GM12878 (cell line): ENCODE measurements at regions not wholly inside any gene's neighbourhood (a gene's known extent, or its start where the extent isn't known, plus 50 kb on each side); places are given as distances from the start of the nearest gene placed in this dataset.

Experiments
- ATAC-seq: fragments of 200-7000 bp; cut with Tn5 transposase; 3 replicates; pipeline ENCODE4 v1.9.1; 2020; ENCODE audit warnings: mild to moderate bottlenecking, moderate library complexity
- BruUV-seq: library from RNA; stranded (reverse); fragments of 400-500 nt; replicated peaks from 2 replicates; lab custom pipeline; 2021; lab: Mats Ljungman, UMichigan
- CTCF ChIA-PET: fragments of 300-600 bp; sonication (Branson Sonifier 250); formaldehyde crosslinking; extraction: SDS; loops from one replicate; lab custom pipeline; 2021; ENCODE audit warnings: inconsistent platforms; lab: Yijun Ruan, JAX
- POLR2A ChIA-PET: fragments of 350-600 bp; formaldehyde crosslinking; extraction: SDS; loops from one replicate; lab custom pipeline; 2021; ENCODE audit warnings: inconsistent platforms; lab: Charles Lee
- RAD21 ChIA-PET: fragments of 300-600 bp; sonication (Branson Sonifier 250); formaldehyde crosslinking; loops from one replicate; lab custom pipeline; 2023; ENCODE audit warnings: antibody characterized with exemption; ENCODE audit not compliant: unreplicated experiment; lab: Charles Lee
- SMC1A ChIA-PET: fragments of 300-600 bp; sonication (Branson Sonifier 250); formaldehyde crosslinking; loops from one replicate; lab custom pipeline; 2023; ENCODE audit not compliant: unreplicated experiment, uncharacterized antibody; lab: Charles Lee
- DNase-seq: peaks from one replicate; pipeline ENCODE4 v3.0.0-alpha.2; 2011; ENCODE audit warnings: low read depth, low spot score
- FAIRE-seq: peaks from 3 replicates; lab custom pipeline; 2011; peaks lifted over from hg19 to GRCh38; lab: Jason Lieb, UNC
- H2AFZ ChIP-seq: 2 replicates; pipeline ENCODE4 v1.6.0; 2011; ENCODE audit warnings: low read depth, low read length, control low read depth; ENCODE audit not compliant: control insufficient read depth
- H3K27ac ChIP-seq: 2 replicates; pipeline ENCODE4 v1.5.1; 2011; ENCODE audit warnings: control low read depth; ENCODE audit not compliant: control insufficient read depth, insufficient read depth
- H3K27me3 ChIP-seq, 2 experiments: replicated peaks in 1 of 2; 2 replicates each; pipeline versions ENCODE4 v1.6.0 to v1.6.1; 2011; ENCODE audit warnings: low read length in 1 of 2; ENCODE audit not compliant: control insufficient read depth in 2 of 2, insufficient read depth in 2 of 2
- H3K36me3 ChIP-seq, 2 experiments: 2 replicates each; pipeline ENCODE4 v1.5.1; 2011; ENCODE audit warnings: low read length in 1 of 2; ENCODE audit not compliant: control insufficient read depth in 2 of 2, insufficient read depth in 2 of 2
- H3K4me1 ChIP-seq: 2 replicates; pipeline ENCODE4 v1.6.1; 2011; ENCODE audit warnings: mild to moderate bottlenecking, low read length, moderate library complexity, mixed read lengths; ENCODE audit not compliant: control insufficient read depth, insufficient read depth
- H3K4me2 ChIP-seq: 2 replicates; pipeline ENCODE4 v1.6.0; 2011; ENCODE audit warnings: control low read depth; ENCODE audit not compliant: control insufficient read depth, insufficient read depth
- H3K4me3 ChIP-seq: fragments of 200-600 bp; sonication (generic); 2 replicates; pipeline ENCODE4 v1.5.1; 2016
- H3K79me2 ChIP-seq: 2 replicates; pipeline ENCODE4 v1.6.0; 2011; ENCODE audit warnings: low read length; ENCODE audit not compliant: control insufficient read depth, insufficient read depth
- H3K9ac ChIP-seq: 2 replicates; pipeline ENCODE4 v1.8.0; 2011; ENCODE audit warnings: low read length, control low read depth, mixed read lengths; ENCODE audit not compliant: control insufficient read depth, insufficient read depth
- H3K9me3 ChIP-seq: replicated peaks from 3 replicates; pipeline ENCODE4 v1.5.1; 2011; ENCODE audit warnings: mild to moderate bottlenecking, low read length; ENCODE audit not compliant: control insufficient read depth, insufficient read depth
- H4K20me1 ChIP-seq: 2 replicates; pipeline ENCODE4 v1.6.0; 2011; ENCODE audit not compliant: control insufficient read depth, insufficient read depth
- BACH1 ChIP-seq: fragments of 450-650 bp; IDR thresholded peaks from 2 replicates; pipeline ENCODE4 v1.6.1; 2017; ENCODE audit warnings: mild to moderate bottlenecking, borderline replicate concordance
- E2F4 ChIP-seq: IDR thresholded peaks from 2 replicates; pipeline ENCODE4 v1.6.1; 2012; ENCODE audit warnings: low read depth, low read length, improper control_type of control experiment
- HSF1 ChIP-seq: fragments of 150-350 bp; IDR thresholded peaks from 2 replicates; pipeline ENCODE4 v1.6.1; 2014; ENCODE audit warnings: mild to moderate bottlenecking, low read depth, low read length
- IRF4 ChIP-seq: IDR thresholded peaks from 2 replicates; pipeline ENCODE4 v1.6.1; 2011; ENCODE audit warnings: low read depth, low read length
- KLF5 ChIP-seq: fragments of 450-650 bp; IDR thresholded peaks from 2 replicates; pipeline ENCODE4 v1.6.1; 2014; ENCODE audit warnings: mild to moderate bottlenecking; ENCODE audit not compliant: partially characterized antibody
- MXI1 ChIP-seq: fragments of 150-350 bp; IDR thresholded peaks from 2 replicates; pipeline ENCODE4 v1.6.1; 2011; ENCODE audit warnings: low read depth, mild to moderate bottlenecking, inconsistent platforms, low read length, improper control_type of control experiment
- MYB ChIP-seq: fragments of 150-350 bp; IDR thresholded peaks from 2 replicates; pipeline ENCODE4 v1.6.1; 2014; ENCODE audit warnings: mild to moderate bottlenecking, low read depth, low read length, borderline replicate concordance
- NBN ChIP-seq: fragments of 450-650 bp; IDR thresholded peaks from 2 replicates; pipeline ENCODE4 v1.6.1; 2016
- NR2F1 ChIP-seq: fragments of 450-650 bp; conservative IDR thresholded peaks from 2 replicates; pipeline ENCODE4 v1.6.1; 2017; ENCODE audit warnings: mild to moderate bottlenecking
- PAX5 ChIP-seq: IDR thresholded peaks from 2 replicates; pipeline ENCODE4 v1.6.1; 2011; ENCODE audit warnings: low read depth, low read length, borderline replicate concordance
- PBX3 ChIP-seq: IDR thresholded peaks from 2 replicates; pipeline ENCODE4 v1.6.1; 2011; ENCODE audit warnings: mild to moderate bottlenecking, low read depth, low read length, moderate library complexity; ENCODE audit not compliant: insufficient replicate concordance
- SKIL ChIP-seq: fragments of 450-650 bp; IDR thresholded peaks from 2 replicates; pipeline ENCODE4 v1.6.1; 2017; ENCODE audit warnings: mild to moderate bottlenecking, low read depth, inconsistent platforms; ENCODE audit not compliant: poor library complexity, severe bottlenecking
- SMAD5 ChIP-seq: IDR thresholded peaks from 2 replicates; pipeline ENCODE4 v1.6.1; 2016; ENCODE audit warnings: antibody characterized with exemption, low read depth
- SMARCA5 ChIP-seq: fragments of 450-650 bp; IDR thresholded peaks from 2 replicates; pipeline ENCODE4 v1.6.1; 2017; ENCODE audit warnings: mild to moderate bottlenecking
- SMC3 ChIP-seq: IDR thresholded peaks from 2 replicates; pipeline ENCODE4 v1.6.1; 2011; ENCODE audit warnings: low read length, improper control_type of control experiment, borderline replicate concordance
- SRF ChIP-seq, 2 experiments: IDR thresholded peaks; 2 replicates each; pipeline ENCODE4 v1.6.1; 2011; ENCODE audit warnings: low read depth in 2 of 2, low read length in 2 of 2, mild to moderate bottlenecking in 1 of 2, moderate library complexity in 1 of 2
- STAT1 ChIP-seq: fragments of 450-650 bp; conservative IDR thresholded peaks from 2 replicates; pipeline ENCODE4 v1.6.1; 2014; ENCODE audit warnings: antibody characterized with exemption, mild to moderate bottlenecking
- TBL1XR1 ChIP-seq: IDR thresholded peaks from 2 replicates; pipeline ENCODE4 v1.6.1; 2012; ENCODE audit warnings: low read depth, low read length, improper control_type of control experiment
- ZZZ3 ChIP-seq: IDR thresholded peaks from 2 replicates; pipeline ENCODE4 v1.6.1; 2011; ENCODE audit warnings: low read depth; ENCODE audit not compliant: control insufficient read depth, insufficient read length
- WGBS: methylation state at CpG from one replicate; pipeline ENCODE4 v1.1.6; 2016; ENCODE audit warnings: low lambda C conversion rate; ENCODE audit not compliant: insufficient replicate concordance, insufficient coverage; ENCODE audit errors: missing lambda C conversion rate; 5-methylcytosine and 5-hydroxymethylcytosine counted together
- in situ Hi-C: fragments of 300-500 bp; cut with MboI; formaldehyde crosslinking; loops from 9 replicates; pipeline ENCODE4 v1.14.3; 2018; ENCODE audit warnings: mixed read lengths
- intact Hi-C: fragments of 100-400 bp; cut with micrococcal nuclease; formaldehyde crosslinking; loops from one replicate; pipeline ENCODE4 v1.14.2; 2022; ENCODE audit not compliant: unreplicated experiment

- no peak for FAIRE-seq
- no peak overlapping the region for H3K4me3 ChIP-seq
- no peaks in the 10 kb centered on the region for H3K9me3 ChIP-seq
- no peak for DNase-seq
- in situ Hi-C loops: no loop called here
- TF ChIP-seq SRF (IDR thresholded peaks at IDR 0.05; ENCODE audit: low read depth in 2 of 2, low read length in 2 of 2): no peak
- no peak for TF ChIP-seq MYB
- no peak for TF ChIP-seq MXI1
- TF ChIP-seq E2F4: no peak
- no peak for TF ChIP-seq SMARCA5
- TF ChIP-seq SMAD5: no peak
- TF ChIP-seq PAX5: no peak
- TF ChIP-seq TBL1XR1: no peak
- TF ChIP-seq PBX3: no peak
- no peak for TF ChIP-seq IRF4
- no peak for TF ChIP-seq NBN
- no peak for TF ChIP-seq SKIL
- no peak for TF ChIP-seq BACH1
- no peak for TF ChIP-seq HSF1
- TF ChIP-seq STAT1: no peak
- TF ChIP-seq SMC3: no peak
- no peak for TF ChIP-seq ZZZ3
- no peak for TF ChIP-seq NR2F1
- no peak for TF ChIP-seq KLF5
- ChIA-PET POLR2A (no interaction called here), RAD21 (no interaction called here), CTCF (no interaction called here), SMC1A (no interaction called here)
- no peaks in the 10 kb centered on the region for H4K20me1 ChIP-seq
- H3K79me2 ChIP-seq: no peaks in the 10 kb centered on the region
- H3K4me1 ChIP-seq: no peaks in the 10 kb centered on the region
- ATAC-seq: no peak
- no peak overlapping the region for H3K4me2 ChIP-seq
- H3K27ac ChIP-seq: no peak overlapping the region
- no peak overlapping the region for H3K9ac ChIP-seq
- no peaks in the 10 kb centered on the region for H3K36me3 ChIP-seq
- H3K27me3 ChIP-seq: no peaks in the 10 kb centered on the region
- H2AFZ ChIP-seq: no peak overlapping the region
- WGBS: 15% methylated on average over 2 of the region's 2 CpGs
- BruUV-seq: no TSS peak
- intact Hi-C loops: no loop called here
These were observed 76.5 kb downstream of the ARL5B start for GRCh38 chr10:18735711-18736110.
